GM13977 (cell line): ENCODE measurements at regions not wholly inside any gene's neighbourhood (a gene's known extent, or its start where the extent isn't known, plus 50 kb on each side); places are given as distances from the start of the nearest gene placed in this dataset.

Source experiments
- DNase-seq: peaks from one replicate; pipeline ENCODE4 v3.0.0; 2012; ENCODE audit warnings: low spot score
- in situ Hi-C: fragments of 300-500 bp; cut with MboI; formaldehyde crosslinking; loops from one replicate; pipeline ENCODE4 v1.12.0; 2022; ENCODE audit warnings: low sequenced_read_pairs, low pct_unique_long_range_greater_than_20kb, mixed read lengths, inconsistent platforms; ENCODE audit not compliant: unreplicated experiment
- TF ChIP-seq, protein P1 (sequence below): IDR thresholded peaks from 2 replicates; pipeline ENCODE4 v1.5.1; 2012; ENCODE audit warnings: mild to moderate bottlenecking, control low read depth; ENCODE audit not compliant: insufficient read depth; ENCODE audit errors: extremely low read depth, missing control alignments

- in situ Hi-C loops, result no loop called here
- TF ChIP-seq, protein P1, sequence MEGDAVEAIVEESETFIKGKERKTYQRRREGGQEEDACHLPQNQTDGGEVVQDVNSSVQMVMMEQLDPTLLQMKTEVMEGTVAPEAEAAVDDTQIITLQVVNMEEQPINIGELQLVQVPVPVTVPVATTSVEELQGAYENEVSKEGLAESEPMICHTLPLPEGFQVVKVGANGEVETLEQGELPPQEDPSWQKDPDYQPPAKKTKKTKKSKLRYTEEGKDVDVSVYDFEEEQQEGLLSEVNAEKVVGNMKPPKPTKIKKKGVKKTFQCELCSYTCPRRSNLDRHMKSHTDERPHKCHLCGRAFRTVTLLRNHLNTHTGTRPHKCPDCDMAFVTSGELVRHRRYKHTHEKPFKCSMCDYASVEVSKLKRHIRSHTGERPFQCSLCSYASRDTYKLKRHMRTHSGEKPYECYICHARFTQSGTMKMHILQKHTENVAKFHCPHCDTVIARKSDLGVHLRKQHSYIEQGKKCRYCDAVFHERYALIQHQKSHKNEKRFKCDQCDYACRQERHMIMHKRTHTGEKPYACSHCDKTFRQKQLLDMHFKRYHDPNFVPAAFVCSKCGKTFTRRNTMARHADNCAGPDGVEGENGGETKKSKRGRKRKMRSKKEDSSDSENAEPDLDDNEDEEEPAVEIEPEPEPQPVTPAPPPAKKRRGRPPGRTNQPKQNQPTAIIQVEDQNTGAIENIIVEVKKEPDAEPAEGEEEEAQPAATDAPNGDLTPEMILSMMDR, result no peak
- DNase-seq, result no peak
These were observed 290.8 kb downstream of the FOXO1 start for GRCh38 chr13:40375489-40376171.

DNA sequence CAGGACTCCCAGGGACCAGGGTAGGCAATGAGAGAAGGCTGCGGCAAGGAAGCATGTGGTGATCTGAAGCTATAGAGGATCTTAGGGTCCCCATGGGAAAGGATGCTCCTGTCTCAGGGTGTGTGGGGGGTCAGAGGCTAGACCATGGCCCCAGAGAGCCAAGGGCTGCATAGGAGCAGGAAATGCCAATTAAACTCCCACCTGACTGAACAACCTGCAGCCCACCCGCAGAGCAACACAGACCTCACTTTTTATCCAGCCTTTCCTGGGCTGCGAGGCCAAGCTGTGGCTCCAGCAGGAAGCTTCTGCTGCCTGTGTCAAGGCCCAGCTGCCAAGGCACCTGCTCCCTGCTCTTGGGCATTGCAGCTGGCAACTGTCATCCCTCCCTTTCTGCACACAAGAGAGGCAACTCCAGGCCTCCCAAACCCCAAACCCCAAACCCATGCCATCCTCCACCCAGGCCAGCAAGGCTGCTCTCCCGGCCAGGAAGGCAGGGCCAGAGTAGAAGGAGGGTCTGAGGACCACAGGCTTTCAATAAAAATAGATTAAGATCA, 290.1 kb downstream of the FOXO1 start:
- DNase-seq, result no peak

DNA sequence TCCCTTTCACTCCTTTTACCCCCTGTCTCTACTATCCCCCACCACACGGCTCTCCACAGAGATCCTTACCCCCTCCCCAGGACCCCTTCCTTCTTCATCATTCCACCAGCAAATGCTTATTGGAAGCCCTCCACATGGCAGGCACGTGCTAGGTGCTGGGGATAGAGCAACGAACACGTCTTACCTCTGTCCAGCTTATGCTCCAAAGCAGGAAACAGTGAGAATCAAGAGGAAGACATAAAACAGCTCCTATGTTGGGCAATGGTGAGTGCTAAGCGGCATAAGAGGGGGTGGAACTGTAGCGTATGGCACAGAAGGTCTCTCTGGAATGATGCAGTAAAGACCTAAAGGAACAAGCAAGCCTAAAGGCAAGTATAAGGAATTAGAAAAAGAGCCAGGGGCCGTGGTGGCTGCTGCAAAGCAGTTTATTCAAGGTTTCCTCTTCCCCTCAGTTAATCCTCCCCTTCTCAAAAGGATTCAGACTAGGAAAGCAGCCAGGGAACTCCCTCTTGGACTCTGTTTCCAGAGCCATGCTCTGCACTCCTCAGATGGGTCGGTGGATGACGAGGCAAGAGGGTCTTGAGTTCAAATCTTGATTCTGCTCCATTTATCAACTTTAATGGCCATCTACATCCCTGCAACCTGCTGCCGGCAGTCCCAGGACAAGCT, 289.4 kb downstream of the FOXO1 start:
- no peak for DNase-seq
- TF ChIP-seq, protein P1, result no peak
- in situ Hi-C loops, result no loop called here

More for the DNA sequence above, 290.1 kb downstream of the FOXO1 start:
- in situ Hi-C loops, result no loop called here
- TF ChIP-seq, protein P1, result no peak

GRCh38 chr13:40377783-40378182, 288.7 kb downstream of the FOXO1 start:
- in situ Hi-C loops, result no loop called here
- no peak for DNase-seq

DNA sequence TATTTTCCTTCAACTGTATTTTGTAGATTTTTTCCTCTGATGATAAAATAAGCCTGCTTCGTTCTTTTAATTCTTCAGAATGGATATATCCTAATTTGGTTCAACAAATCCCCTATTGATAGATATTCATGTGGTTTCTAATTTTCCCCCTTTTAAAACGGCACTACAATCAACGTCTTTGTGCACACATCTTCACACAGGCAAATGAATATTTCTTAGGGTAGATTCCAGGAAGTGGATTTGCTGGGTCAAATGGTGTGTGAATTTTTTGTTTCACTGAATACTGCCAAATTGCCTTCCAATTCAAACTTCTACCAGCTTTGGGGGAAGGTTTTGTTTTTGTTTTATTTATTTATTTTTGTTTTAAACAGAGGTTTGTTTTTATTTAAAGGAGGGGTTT, 287.2 kb downstream of the FOXO1 start:
- TF ChIP-seq, protein P1, result no peak
- no peak for DNase-seq
- in situ Hi-C loops, result no loop called here

More at GRCh38 chr13:40377783-40378182, 288.7 kb downstream of the FOXO1 start:
- TF ChIP-seq, protein P1, result no peak

DNA sequence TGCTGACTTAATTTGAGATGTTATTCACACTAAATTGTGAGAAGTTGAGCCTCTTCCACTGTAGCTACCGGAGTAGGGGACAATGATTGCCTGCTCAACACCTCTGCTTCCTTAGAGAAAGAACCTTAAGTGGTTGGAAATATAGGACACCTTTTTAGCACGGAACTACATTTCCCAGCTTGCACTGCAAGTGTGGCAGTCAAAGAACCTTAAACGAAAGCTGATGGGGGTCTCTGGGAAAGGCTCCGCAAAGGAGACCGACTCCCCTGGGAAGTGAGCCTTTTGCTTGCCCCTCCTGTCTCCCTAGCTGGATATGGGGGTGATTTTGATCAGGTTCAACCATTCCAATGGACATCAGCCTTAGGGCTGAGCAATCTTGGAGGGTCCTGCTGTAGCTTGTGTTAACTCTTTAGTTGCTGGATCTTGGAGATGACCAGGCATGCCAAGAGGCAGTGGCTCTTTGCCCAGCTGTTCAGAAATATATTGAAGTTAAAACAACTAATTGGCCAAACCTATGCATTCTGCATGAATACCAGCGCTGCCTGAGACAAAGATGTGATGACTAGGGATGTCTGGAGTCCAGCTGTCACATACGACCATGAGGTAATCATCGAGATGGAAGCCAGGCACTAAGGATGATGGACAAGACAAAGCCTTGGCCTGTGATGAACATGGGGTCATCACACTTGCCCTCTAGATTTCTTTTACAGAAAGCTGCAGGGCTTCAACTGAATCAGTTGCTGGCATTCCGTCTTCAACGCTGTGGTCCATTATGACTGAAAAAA, 286.5 kb downstream of the FOXO1 start:
- in situ Hi-C loops, result no loop called here
- TF ChIP-seq, protein P1, result no peak
- no peak for DNase-seq
